ENCODE measurements at regions not wholly inside any gene's neighbourhood (a gene's known extent, or its start where the extent isn't known, plus 50 kb on each side); places are given as distances from the start of the nearest gene placed in this dataset.

GRCh38 chr2:64767670-64768468 is 114.2 kb upstream of the SERTAD2 start (continued):
- TF ChIP-seq MYNN (CRISPR knock-in tag; IDR thresholded peaks at IDR 0.05; ENCODE audit: low read depth) (no peak), NKX3-1 (CRISPR knock-in tag; IDR thresholded peaks at IDR 0.05) (no peak), ZNF674 (CRISPR knock-in tag; IDR thresholded peaks at IDR 0.05; ENCODE audit: low read depth) (no peak), CEBPZ (IDR thresholded peaks at IDR 0.05; ENCODE audit: low read length) (no peak), PHF5A (CRISPR knock-in tag; IDR thresholded peaks at IDR 0.05; ENCODE audit: low read depth, unreplicated experiment) (no peak), KMT2B (CRISPR knock-in tag; IDR thresholded peaks at IDR 0.05) (no peak), ATRX (CRISPR knock-in tag; IDR thresholded peaks at IDR 0.05; ENCODE audit: borderline replicate concordance) (no peak), ZNF777 (CRISPR knock-in tag; IDR thresholded peaks at IDR 0.05) (no peak), KLF13 (CRISPR knock-in tag; IDR thresholded peaks at IDR 0.05) (no peak), BCL6 (CRISPR knock-in tag; IDR thresholded peaks at IDR 0.05) (peak; percentile 29; the same call in 1 of the 2 replicates), MEF2D (CRISPR knock-in tag; IDR thresholded peaks at IDR 0.05) (peak; percentile 93), ATF4 (CRISPR knock-in tag; IDR thresholded peaks at IDR 0.05) (peak in 1 of 2 experiments; percentile 49; a peak in 1 of 4 replicates), NCOA1 (CRISPR knock-in tag; IDR thresholded peaks at IDR 0.05) (no peak), GATA4 (IDR thresholded peaks at IDR 0.05; ENCODE audit: borderline replicate concordance, low read depth) (no peak), MZF1 (CRISPR knock-in tag; IDR thresholded peaks at IDR 0.05; ENCODE audit: borderline replicate concordance) (no peak), CCAR2 (optimal IDR thresholded peaks at IDR 0.05; ENCODE audit: low read depth, low read length) (no peak), ZNF17 (CRISPR knock-in tag; IDR thresholded peaks at IDR 0.05) (no peak), ZNF317 (CRISPR knock-in tag; IDR thresholded peaks at IDR 0.05) (no peak), RAD21 (CRISPR knock-in tag; IDR thresholded peaks at IDR 0.05) (no peak; the same call in 1 of the 2 replicates), ZBTB25 (CRISPR knock-in tag; IDR thresholded peaks at IDR 0.05) (peak; percentile 26; the same call in 1 of the 2 replicates), TCF7L2 (IDR thresholded peaks at IDR 0.05; ENCODE audit: low read depth, low read length) (no peak), ZNF335 (CRISPR knock-in tag; IDR thresholded peaks at IDR 0.05) (no peak), ZNF724P (CRISPR knock-in tag; IDR thresholded peaks at IDR 0.05; ENCODE audit: borderline replicate concordance) (no peak), KLF11 (CRISPR knock-in tag; IDR thresholded peaks at IDR 0.05) (no peak), U2AF1 (optimal IDR thresholded peaks at IDR 0.05; ENCODE audit: low read depth, low read length) (no peak)

Measured in HepG2 (cell line).